HFFc6 (cell line): ENCODE measurements at regions not wholly inside any gene's neighbourhood (a gene's known extent, or its start where the extent isn't known, plus 50 kb on each side); places are given as distances from the start of the nearest gene placed in this dataset.

ENCODE experiments used
- DNase-seq: peaks from one replicate; pipeline ENCODE4 v3.0.0-alpha.2; 2018
- H3K27ac Mint-ChIP-seq: 2 replicates; pipeline ENCODE4 v1.8.0; 2020; ENCODE audit warnings: mild to moderate bottlenecking, mixed read lengths
- H3K27me3 Mint-ChIP-seq: 2 replicates; pipeline ENCODE4 v1.8.0; 2021; ENCODE audit warnings: mild to moderate bottlenecking, moderate library complexity, mixed read lengths; ENCODE audit not compliant: insufficient read depth
- H3K36me3 Mint-ChIP-seq: 2 replicates; pipeline ENCODE4 v1.8.0; 2021; ENCODE audit warnings: low read depth, mixed read lengths
- H3K4me1 Mint-ChIP-seq: 2 replicates; pipeline ENCODE4 v1.8.0; 2020; ENCODE audit warnings: low read depth, mixed read lengths
- H3K4me3 Mint-ChIP-seq: 2 replicates; pipeline ENCODE4 v1.8.0; 2020; ENCODE audit warnings: mild to moderate bottlenecking, moderate library complexity, mixed read lengths
- H3K9me3 Mint-ChIP-seq: 2 replicates; pipeline ENCODE4 v1.8.0; 2020; ENCODE audit warnings: mild to moderate bottlenecking, mixed read lengths
- TF ChIP-seq, protein P1 (sequence below): fragments of 200-600 bp; sonication (generic); IDR thresholded peaks from 2 replicates; pipeline ENCODE4 v1.5.0; 2021; ENCODE audit warnings: antibody characterized with exemption, mild to moderate bottlenecking

GRCh38 chr3:88997260-88997659, 110.2 kb upstream of the EPHA3 start:
- Mint-ChIP-seq H3K9me3 (0 out of 2 replicates have a peak, but pooled peaks cover 4% of the 10 kb centered on the region), H3K27me3 (peaks cover 2% of the 10 kb centered on the region; the same call in 1 of the 2 replicates), H3K36me3 (no peaks in the 10 kb centered on the region), H3K4me3 (no peak overlapping the region), H3K4me1 (no peaks in the 10 kb centered on the region), H3K27ac (no peak overlapping the region)
- no peak for DNase-seq
- TF ChIP-seq, protein P1, sequence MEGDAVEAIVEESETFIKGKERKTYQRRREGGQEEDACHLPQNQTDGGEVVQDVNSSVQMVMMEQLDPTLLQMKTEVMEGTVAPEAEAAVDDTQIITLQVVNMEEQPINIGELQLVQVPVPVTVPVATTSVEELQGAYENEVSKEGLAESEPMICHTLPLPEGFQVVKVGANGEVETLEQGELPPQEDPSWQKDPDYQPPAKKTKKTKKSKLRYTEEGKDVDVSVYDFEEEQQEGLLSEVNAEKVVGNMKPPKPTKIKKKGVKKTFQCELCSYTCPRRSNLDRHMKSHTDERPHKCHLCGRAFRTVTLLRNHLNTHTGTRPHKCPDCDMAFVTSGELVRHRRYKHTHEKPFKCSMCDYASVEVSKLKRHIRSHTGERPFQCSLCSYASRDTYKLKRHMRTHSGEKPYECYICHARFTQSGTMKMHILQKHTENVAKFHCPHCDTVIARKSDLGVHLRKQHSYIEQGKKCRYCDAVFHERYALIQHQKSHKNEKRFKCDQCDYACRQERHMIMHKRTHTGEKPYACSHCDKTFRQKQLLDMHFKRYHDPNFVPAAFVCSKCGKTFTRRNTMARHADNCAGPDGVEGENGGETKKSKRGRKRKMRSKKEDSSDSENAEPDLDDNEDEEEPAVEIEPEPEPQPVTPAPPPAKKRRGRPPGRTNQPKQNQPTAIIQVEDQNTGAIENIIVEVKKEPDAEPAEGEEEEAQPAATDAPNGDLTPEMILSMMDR = no peak

GRCh38 chr3:89000886-89001285, 106.5 kb upstream of the EPHA3 start:
- TF ChIP-seq, protein P1 = no peak
- Mint-ChIP-seq H3K27me3 (no peaks in the 10 kb centered on the region), H3K27ac (no peak overlapping the region), H3K36me3 (no peaks in the 10 kb centered on the region), H3K4me3 (no peak overlapping the region), H3K9me3 (peaks cover 4% of the 10 kb centered on the region; the same call in 1 of the 2 replicates), H3K4me1 (no peaks in the 10 kb centered on the region)
- DNase-seq = no peak

DNA sequence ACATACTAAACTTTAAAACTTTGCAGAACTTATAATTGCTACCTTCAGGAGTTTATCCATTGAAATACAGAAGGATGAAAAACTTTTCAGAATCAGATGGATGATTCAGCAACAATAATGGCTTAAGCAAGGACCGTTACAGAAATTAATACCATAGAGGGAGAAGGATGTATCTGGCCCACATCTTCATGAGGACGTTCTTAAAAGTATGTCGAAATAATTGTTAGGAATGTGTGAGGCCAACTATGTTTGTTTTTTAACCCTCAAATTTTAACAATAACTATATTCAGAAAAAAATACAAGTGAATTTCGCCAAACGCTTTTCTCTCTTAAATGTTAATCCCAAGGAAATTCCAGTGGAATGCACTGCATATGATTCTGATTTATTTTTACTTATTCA, 105.2 kb upstream of the EPHA3 start:
- Mint-ChIP-seq H3K36me3 (no peaks in the 10 kb centered on the region), H3K27ac (no peak overlapping the region), H3K4me1 (no peaks in the 10 kb centered on the region), H3K4me3 (no peak overlapping the region), H3K27me3 (no peaks in the 10 kb centered on the region), H3K9me3 (peaks cover 4% of the 10 kb centered on the region; the same call in 1 of the 2 replicates)
- DNase-seq = no peak
- TF ChIP-seq, protein P1 = no peak

GRCh38 chr3:89013536-89013935, 93.9 kb upstream of the EPHA3 start:
- DNase-seq = no peak
- no peak overlapping the region for H3K27ac Mint-ChIP-seq
- peaks cover 8% of the 10 kb centered on the region; the same call in 1 of the 2 replicates for H3K9me3 Mint-ChIP-seq
- no peak overlapping the region for H3K4me3 Mint-ChIP-seq
- 0 out of 2 replicates have a peak, but pooled peaks cover 1% of the 10 kb centered on the region for H3K27me3 Mint-ChIP-seq
- TF ChIP-seq, protein P1 = no peak
- H3K36me3 Mint-ChIP-seq = no peaks in the 10 kb centered on the region
- H3K4me1 Mint-ChIP-seq = no peaks in the 10 kb centered on the region

DNA sequence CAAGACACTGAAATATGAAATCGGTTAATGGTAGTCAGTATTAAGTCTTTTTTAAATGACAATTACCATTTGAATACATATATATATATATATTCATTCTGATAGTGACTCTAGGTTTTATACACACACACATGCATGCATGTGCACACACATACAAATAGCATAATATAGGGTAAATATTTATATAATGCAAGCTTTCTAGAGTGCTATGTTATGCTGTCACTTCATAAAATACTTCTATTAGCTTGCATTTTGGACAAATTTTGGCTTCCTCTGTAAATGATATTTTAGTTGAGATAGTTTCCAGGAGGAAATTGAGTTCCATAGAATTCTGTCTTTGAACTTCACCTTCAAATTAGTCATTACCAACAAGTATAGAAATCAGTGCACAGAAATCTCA, 89.9 kb upstream of the EPHA3 start:
- Mint-ChIP-seq H3K27ac (no peak overlapping the region), H3K4me3 (no peak overlapping the region), H3K9me3 (peaks cover 20% of the 10 kb centered on the region), H3K27me3 (0 out of 2 replicates have a peak, but pooled peaks cover 1% of the 10 kb centered on the region), H3K4me1 (peaks cover 11% of the 10 kb centered on the region; the same call in 1 of the 2 replicates), H3K36me3 (no peaks in the 10 kb centered on the region)
- TF ChIP-seq, protein P1 = no peak
- no peak for DNase-seq

- no peaks in the 10 kb centered on the region for H3K36me3 Mint-ChIP-seq
- H3K27me3 Mint-ChIP-seq = no peaks in the 10 kb centered on the region
- peaks cover 11% of the 10 kb centered on the region; the same call in 1 of the 2 replicates for H3K4me1 Mint-ChIP-seq
- peak overlapping the region; percentile 44; the same call in 1 of the 2 replicates for H3K4me3 Mint-ChIP-seq
- no peak for DNase-seq
- TF ChIP-seq, protein P1 = no peak
- peaks cover 4% of the 10 kb centered on the region; the same call in 1 of the 2 replicates for H3K9me3 Mint-ChIP-seq
- H3K27ac Mint-ChIP-seq = no peak overlapping the region
These were observed 82.2 kb upstream of the EPHA3 start for GRCh38 chr3:89025185-89025584.
